HL-60 (cell line): ENCODE measurements at regions not wholly inside any gene's neighbourhood (a gene's known extent, or its start where the extent isn't known, plus 50 kb on each side); places are given as distances from the start of the nearest gene placed in this dataset.

Source experiments
- DNase-seq, 2 experiments: peaks; one replicate each; pipeline ENCODE4 v3.0.0-alpha.2; 2010 to 2020; ENCODE audit warnings: low read depth in 1 of 2, low spot score in 1 of 2
- H3K27ac ChIP-seq: fragments of 250-450 bp; sonication (Bioruptor Pico); replicated peaks from 2 replicates; pipeline ENCODE4 v1.5.1; 2020; ENCODE audit warnings: mild to moderate bottlenecking, moderate library complexity
- H3K27me3 ChIP-seq: fragments of 250-450 bp; sonication (Bioruptor Pico); 2 replicates; pipeline ENCODE4 v1.5.1; 2021; ENCODE audit warnings: mild to moderate bottlenecking, moderate library complexity; ENCODE audit not compliant: insufficient read depth, poor library complexity, severe bottlenecking
- H3K4me3 ChIP-seq: replicated peaks from 2 replicates; pipeline ENCODE4 v1.5.1; 2011; ENCODE audit warnings: mild to moderate bottlenecking, control low read depth, low read length; ENCODE audit not compliant: insufficient read depth
- GABPA ChIP-seq: IDR thresholded peaks from 2 replicates; pipeline ENCODE4 v1.6.1; 2012; ENCODE audit warnings: low read depth
- POLR2AphosphoS5 ChIP-seq: IDR thresholded peaks from 2 replicates; pipeline ENCODE4 v1.6.1; 2012; ENCODE audit warnings: low read depth
- SPI1 ChIP-seq: IDR thresholded peaks from 2 replicates; pipeline ENCODE4 v1.6.1; 2012; ENCODE audit warnings: low read depth, mild to moderate bottlenecking, borderline replicate concordance
- TF ChIP-seq, protein P1 (sequence below): IDR thresholded peaks from 2 replicates; pipeline ENCODE4 v1.6.1; 2012; ENCODE audit warnings: low read depth; ENCODE audit not compliant: insufficient replicate concordance
- TF ChIP-seq, protein P2 (sequence below): IDR thresholded peaks from one replicate; pipeline ENCODE4 v1.5.1; 2011; ENCODE audit warnings: low read length, control low read depth, inconsistent platforms; ENCODE audit not compliant: insufficient read depth

DNA sequence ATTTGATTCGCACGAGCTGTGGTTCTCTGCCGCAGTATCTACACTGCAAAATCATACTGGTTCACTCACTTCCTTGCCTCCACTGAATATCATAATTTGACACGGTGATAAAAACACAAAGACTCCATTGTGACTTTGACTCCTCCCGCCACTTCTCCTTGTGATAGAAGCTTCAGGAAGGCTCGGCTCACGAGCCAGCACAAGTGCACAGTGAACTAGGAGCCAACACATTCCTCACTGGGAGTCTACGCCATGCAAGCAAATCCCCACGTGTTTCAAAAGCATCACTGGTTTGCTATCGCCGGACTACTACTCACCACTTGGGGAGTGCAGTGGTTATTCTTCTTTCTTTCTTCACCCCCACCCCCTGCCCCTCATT lies 293.3 kb upstream of the PARD3B start:
- Histone ChIP-seq H3K4me3 (no peak overlapping the region), H3K27ac (no peak overlapping the region), H3K27me3 (peaks cover 3% of the 10 kb centered on the region)
- no peak for DNase-seq
- TF ChIP-seq POLR2AphosphoS5 (no peak), SPI1 (no peak), GABPA (no peak)
- TF ChIP-seq, protein P1, sequence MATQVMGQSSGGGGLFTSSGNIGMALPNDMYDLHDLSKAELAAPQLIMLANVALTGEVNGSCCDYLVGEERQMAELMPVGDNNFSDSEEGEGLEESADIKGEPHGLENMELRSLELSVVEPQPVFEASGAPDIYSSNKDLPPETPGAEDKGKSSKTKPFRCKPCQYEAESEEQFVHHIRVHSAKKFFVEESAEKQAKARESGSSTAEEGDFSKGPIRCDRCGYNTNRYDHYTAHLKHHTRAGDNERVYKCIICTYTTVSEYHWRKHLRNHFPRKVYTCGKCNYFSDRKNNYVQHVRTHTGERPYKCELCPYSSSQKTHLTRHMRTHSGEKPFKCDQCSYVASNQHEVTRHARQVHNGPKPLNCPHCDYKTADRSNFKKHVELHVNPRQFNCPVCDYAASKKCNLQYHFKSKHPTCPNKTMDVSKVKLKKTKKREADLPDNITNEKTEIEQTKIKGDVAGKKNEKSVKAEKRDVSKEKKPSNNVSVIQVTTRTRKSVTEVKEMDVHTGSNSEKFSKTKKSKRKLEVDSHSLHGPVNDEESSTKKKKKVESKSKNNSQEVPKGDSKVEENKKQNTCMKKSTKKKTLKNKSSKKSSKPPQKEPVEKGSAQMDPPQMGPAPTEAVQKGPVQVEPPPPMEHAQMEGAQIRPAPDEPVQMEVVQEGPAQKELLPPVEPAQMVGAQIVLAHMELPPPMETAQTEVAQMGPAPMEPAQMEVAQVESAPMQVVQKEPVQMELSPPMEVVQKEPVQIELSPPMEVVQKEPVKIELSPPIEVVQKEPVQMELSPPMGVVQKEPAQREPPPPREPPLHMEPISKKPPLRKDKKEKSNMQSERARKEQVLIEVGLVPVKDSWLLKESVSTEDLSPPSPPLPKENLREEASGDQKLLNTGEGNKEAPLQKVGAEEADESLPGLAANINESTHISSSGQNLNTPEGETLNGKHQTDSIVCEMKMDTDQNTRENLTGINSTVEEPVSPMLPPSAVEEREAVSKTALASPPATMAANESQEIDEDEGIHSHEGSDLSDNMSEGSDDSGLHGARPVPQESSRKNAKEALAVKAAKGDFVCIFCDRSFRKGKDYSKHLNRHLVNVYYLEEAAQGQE, result no peak
- TF ChIP-seq, protein P2, sequence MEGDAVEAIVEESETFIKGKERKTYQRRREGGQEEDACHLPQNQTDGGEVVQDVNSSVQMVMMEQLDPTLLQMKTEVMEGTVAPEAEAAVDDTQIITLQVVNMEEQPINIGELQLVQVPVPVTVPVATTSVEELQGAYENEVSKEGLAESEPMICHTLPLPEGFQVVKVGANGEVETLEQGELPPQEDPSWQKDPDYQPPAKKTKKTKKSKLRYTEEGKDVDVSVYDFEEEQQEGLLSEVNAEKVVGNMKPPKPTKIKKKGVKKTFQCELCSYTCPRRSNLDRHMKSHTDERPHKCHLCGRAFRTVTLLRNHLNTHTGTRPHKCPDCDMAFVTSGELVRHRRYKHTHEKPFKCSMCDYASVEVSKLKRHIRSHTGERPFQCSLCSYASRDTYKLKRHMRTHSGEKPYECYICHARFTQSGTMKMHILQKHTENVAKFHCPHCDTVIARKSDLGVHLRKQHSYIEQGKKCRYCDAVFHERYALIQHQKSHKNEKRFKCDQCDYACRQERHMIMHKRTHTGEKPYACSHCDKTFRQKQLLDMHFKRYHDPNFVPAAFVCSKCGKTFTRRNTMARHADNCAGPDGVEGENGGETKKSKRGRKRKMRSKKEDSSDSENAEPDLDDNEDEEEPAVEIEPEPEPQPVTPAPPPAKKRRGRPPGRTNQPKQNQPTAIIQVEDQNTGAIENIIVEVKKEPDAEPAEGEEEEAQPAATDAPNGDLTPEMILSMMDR, result no peak

DNA sequence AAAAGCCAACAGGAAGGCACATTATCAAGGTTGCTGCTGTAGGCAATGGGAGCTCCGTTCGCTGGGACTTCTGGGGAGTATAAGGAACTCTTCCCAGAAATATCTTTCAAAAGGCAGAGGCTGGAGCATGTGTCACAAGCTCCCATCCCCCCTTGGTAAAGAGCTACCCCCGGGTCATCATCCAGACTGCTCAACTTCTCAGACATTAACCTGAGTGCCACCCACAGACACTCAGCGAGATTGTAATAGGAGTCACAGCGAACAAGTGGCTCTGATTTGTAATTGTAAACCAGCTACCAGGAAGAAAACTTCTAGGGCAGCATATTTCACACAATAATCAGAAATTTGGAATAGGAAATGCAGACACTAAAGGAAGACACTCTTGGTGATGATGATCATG lies 290.2 kb upstream of the PARD3B start:
- Histone ChIP-seq H3K27ac (no peak overlapping the region), H3K4me3 (no peak overlapping the region), H3K27me3 (peaks cover 3% of the 10 kb centered on the region)
- no peak for TF ChIP-seq SPI1
- TF ChIP-seq, protein P1, result no peak
- TF ChIP-seq, protein P2, result no peak
- no peak for TF ChIP-seq POLR2AphosphoS5
- TF ChIP-seq GABPA, result no peak
- DNase-seq, result no peak

DNA sequence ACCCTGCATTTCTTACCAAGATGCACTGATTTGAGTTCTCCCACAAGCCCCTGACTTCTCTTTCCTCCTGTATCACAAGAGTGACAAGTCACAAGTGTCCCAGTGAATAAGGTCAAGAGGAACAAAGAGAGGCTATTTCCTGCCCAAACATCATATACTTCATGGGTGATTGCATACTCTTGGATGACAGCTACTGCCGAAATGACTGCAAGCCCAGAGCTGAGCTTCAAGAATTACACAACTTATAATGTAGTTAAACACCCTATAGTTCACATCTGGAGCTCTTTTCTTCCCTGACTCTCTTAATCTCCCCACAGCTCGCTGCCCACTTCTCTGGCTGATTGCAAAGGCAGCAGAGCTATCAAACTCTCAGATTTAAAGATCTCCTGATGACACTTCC lies 289.7 kb upstream of the PARD3B start:
- TF ChIP-seq, protein P1, result no peak
- TF ChIP-seq GABPA, result no peak
- TF ChIP-seq, protein P2, result no peak
- TF ChIP-seq POLR2AphosphoS5, result no peak
- no peak for TF ChIP-seq SPI1
- Histone ChIP-seq H3K4me3 (no peak overlapping the region), H3K27me3 (peaks cover 3% of the 10 kb centered on the region), H3K27ac (no peak overlapping the region)
- DNase-seq, result no peak
